Ovary (tissue), 7 donors: ENCODE measurements at regions not wholly inside any gene's neighbourhood (a gene's known extent, or its start where the extent isn't known, plus 50 kb on each side); places are given as distances from the start of the nearest gene placed in this dataset.

ENCODE experiments used
- DNase-seq, 5 donors: peaks; one replicate each; pipeline ENCODE4 v3.0.0-alpha.2; 2019 to 2020
- H3K27ac ChIP-seq, 2 donors: fragments of 200-600 bp; one replicate each; pipeline versions ENCODE4 v1.5.1 to v1.8.0; 2019 to 2022
- H3K27me3 ChIP-seq: fragments of 200-600 bp; one replicate; pipeline ENCODE4 v1.8.0; 2022
- H3K36me3 ChIP-seq: fragments of 200-600 bp; sonication (generic); one replicate; pipeline ENCODE4 v1.5.1; 2019
- H3K4me1 ChIP-seq: one replicate; pipeline ENCODE4 v1.8.1; 2013; ENCODE audit warnings: mild to moderate bottlenecking, moderate library complexity; ENCODE audit not compliant: insufficient read depth
- H3K4me3 ChIP-seq: fragments of 200-600 bp; sonication (generic); one replicate; pipeline ENCODE4 v1.5.1; 2017
- H3K9me3 ChIP-seq, 2 donors: fragments of 200-600 bp in 1 of 2; sonication (generic) in 1 of 2; one replicate each; pipeline versions ENCODE4 v1.5.1 to v1.8.1; 2013 to 2019; ENCODE audit warnings: mild to moderate bottlenecking in 1 of 2, moderate library complexity in 1 of 2
- EP300 ChIP-seq: sonication (generic); formaldehyde crosslinking; IDR thresholded peaks from one replicate; pipeline ENCODE4 v1.6.1; 2017; ENCODE audit warnings: antibody characterized with exemption
- POLR2A ChIP-seq: fragments of 450-650 bp; IDR thresholded peaks from one replicate; pipeline ENCODE4 v1.6.1; 2017; ENCODE audit warnings: antibody characterized with exemption, mild to moderate bottlenecking, moderate library complexity
- WGBS, 3 donors: extraction: QIAGEN DNeasy Blood & Tissue Kit in 1 of 3; methylation state at CpG; one replicate each; pipeline versions ENCODE4 v1.1.5 to v1.1.7; 2013 to 2017; 5-methylcytosine and 5-hydroxymethylcytosine counted together
- intact Hi-C, 4 donors: fragments of 100-400 bp; cut with DNase I; formaldehyde crosslinking; loops; one replicate each; pipeline versions ENCODE4 v1.11.0 to v1.15.1; 2022 to 2023
- TF ChIP-seq, protein P1 (sequence below), 3 donors: fragments of 450-650 bp in 2 of 3; fragments of 200-600 bp in 1 of 3; IDR thresholded peaks; one replicate each; pipeline versions ENCODE4 v1.5.1 to v1.8.0; 2016 to 2022; ENCODE audit warnings: antibody characterized with exemption in 3 of 3, mild to moderate bottlenecking in 1 of 3
- donor health status: DM: no; HTN: no; CAD: no; lungs with moderate emphysema.
- donor health status: DM: no; HTN: no; CAD: no.
- donor health status: Bipolar disorder and iron deficiency.
- donor health status: DM: no; HTN: no; CAD: no.
- donor health status: DM: yes; HTN: yes; CAD: no.

- 65 to 79% (median 79%) methylated on average over 2 of the region's 2 CpGs for WGBS, 3 donors
- no peak for DNase-seq
- intact Hi-C loops, result no loop called here
- Histone ChIP-seq H3K36me3 (no peaks in the 10 kb centered on the region), H3K4me3 (no peak overlapping the region), H3K27me3 (no peaks in the 10 kb centered on the region), H3K27ac (no peak overlapping the region), H3K9me3 (no peaks in the 10 kb centered on the region), H3K4me1 (no peaks in the 10 kb centered on the region)
- TF ChIP-seq, protein P1, sequence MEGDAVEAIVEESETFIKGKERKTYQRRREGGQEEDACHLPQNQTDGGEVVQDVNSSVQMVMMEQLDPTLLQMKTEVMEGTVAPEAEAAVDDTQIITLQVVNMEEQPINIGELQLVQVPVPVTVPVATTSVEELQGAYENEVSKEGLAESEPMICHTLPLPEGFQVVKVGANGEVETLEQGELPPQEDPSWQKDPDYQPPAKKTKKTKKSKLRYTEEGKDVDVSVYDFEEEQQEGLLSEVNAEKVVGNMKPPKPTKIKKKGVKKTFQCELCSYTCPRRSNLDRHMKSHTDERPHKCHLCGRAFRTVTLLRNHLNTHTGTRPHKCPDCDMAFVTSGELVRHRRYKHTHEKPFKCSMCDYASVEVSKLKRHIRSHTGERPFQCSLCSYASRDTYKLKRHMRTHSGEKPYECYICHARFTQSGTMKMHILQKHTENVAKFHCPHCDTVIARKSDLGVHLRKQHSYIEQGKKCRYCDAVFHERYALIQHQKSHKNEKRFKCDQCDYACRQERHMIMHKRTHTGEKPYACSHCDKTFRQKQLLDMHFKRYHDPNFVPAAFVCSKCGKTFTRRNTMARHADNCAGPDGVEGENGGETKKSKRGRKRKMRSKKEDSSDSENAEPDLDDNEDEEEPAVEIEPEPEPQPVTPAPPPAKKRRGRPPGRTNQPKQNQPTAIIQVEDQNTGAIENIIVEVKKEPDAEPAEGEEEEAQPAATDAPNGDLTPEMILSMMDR (IDR thresholded peaks at IDR 0.05), result no peak
- TF ChIP-seq POLR2A (no peak), EP300 (no peak)
Observed at GRCh38 chr4:20317424-20317985, 65.8 kb downstream of the SLIT2 start.

DNA sequence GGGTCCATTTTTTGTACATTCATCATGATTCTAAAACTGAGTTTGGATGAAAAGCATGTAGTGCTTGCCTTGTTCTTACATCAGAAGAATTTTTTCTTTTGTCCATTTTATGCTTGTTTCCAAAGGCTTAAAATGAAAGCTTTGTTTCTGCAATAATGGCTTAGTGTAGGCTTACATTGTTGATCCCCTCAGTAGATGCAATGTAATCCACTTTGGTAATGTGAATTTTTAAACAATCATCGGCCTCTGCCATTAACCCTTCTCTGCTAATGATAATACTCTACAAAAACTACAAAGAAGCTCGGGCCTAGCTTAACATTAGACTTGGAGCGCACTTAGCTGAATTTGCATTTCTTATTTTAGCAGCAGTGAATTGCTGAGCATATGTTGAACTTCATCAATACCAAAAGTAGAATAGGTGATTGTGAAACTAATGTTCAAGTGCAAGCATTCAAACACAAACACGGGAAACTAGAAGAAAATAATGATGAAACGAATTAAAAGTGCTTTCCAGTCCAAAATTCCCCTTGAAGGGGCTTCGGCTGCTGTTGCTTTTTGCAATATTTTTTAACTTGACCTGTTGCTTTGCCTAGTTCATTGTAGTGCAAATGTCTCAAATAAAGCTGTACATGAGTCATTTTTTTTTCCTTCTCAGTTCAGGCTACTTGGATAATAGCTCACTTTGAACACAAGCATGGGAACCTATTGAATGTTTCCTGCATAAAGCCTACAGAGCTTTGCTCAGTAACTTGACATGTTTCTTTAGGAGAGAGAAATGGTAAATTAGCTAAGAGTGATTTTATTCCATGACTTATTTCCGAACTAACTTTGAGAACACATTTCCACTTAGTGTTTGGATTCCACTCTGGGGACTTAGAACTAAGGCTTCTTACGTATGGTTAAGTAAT is 66.5 kb downstream of the SLIT2 start:
- WGBS, 3 donors, result 71 to 87% (median 79%) methylated on average over 8 of the region's 8 CpGs
- Histone ChIP-seq H3K9me3 (no peaks in the 10 kb centered on the region), H3K27me3 (no peaks in the 10 kb centered on the region), H3K4me3 (no peak overlapping the region), H3K4me1 (no peaks in the 10 kb centered on the region), H3K27ac (no peak overlapping the region), H3K36me3 (no peaks in the 10 kb centered on the region)
- DNase-seq, result no peak
- intact Hi-C loops, result no loop called here
- TF ChIP-seq EP300 (no peak), POLR2A (no peak)
- TF ChIP-seq, protein P1 (IDR thresholded peaks at IDR 0.05), result no peak

DNA sequence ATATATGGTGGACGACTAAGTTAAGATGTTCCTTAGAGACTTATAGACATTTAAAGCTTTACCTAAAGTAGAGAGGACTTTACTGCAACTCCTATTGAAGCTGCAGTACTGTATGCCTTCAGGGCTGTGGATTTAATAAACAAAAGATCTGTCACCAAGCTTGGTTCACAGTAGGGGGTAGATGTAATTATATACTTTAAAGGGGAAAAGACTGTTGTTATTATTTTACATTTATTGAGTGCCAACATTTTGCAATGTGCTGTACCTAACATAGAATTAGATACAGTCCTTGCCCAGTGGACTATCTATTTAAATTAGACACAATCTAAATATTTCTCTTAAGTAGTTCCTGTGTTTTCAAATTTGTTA is 67.2 kb downstream of the SLIT2 start:
- H3K27me3 ChIP-seq, result no peaks in the 10 kb centered on the region
- 82 to 89% (median 87%) methylated on average over 1 of the region's 1 CpG for WGBS, 3 donors
- DNase-seq, result no peak
- TF ChIP-seq POLR2A (no peak), EP300 (no peak)
- TF ChIP-seq, protein P1 (IDR thresholded peaks at IDR 0.05), result no peak
- no peak overlapping the region for H3K4me3 ChIP-seq
- intact Hi-C loops, result no loop called here
- no peaks in the 10 kb centered on the region for H3K4me1 ChIP-seq
- no peaks in the 10 kb centered on the region for H3K36me3 ChIP-seq
- no peaks in the 10 kb centered on the region for H3K9me3 ChIP-seq
- no peak overlapping the region for H3K27ac ChIP-seq

DNA sequence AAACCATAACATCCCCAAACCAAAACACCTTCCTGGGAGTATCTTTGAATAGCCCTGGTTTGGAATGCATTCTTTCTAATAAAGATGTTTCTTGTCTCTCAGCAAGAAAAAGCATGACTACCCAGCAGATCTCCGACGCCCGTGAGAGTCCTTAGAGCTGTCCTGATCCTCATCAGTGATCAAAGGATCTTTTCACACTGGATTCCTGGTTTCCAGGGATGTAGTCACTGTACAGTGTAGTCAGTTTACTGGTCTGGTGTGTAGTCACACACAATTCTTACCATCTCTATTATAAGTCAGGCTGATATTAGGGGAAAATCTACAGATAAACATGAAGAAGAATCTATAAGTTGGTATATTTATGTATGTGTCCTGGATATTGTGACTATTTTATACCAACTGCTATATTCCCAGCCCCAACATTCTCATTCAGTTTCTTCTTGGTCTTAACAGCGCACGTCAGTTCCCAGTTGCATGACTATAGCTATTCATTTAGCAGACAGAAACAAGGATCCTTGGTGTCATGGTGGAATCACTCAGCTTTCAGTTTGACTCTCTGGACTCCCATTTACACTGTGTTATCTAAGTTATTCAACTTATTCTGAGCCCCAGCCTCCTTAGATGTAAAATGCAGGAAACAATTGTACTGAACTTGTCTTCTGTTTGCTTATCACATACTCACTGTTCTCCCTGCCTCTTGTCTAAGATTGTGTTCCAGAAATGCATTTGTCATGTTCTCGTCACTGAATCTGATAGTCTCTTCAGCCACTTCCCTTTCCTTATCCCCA is 68.3 kb downstream of the SLIT2 start:
- Histone ChIP-seq H3K27ac (no peak overlapping the region), H3K27me3 (no peaks in the 10 kb centered on the region), H3K36me3 (no peaks in the 10 kb centered on the region), H3K4me1 (no peaks in the 10 kb centered on the region), H3K4me3 (no peak overlapping the region), H3K9me3 (no peaks in the 10 kb centered on the region)
- intact Hi-C loops, result no loop called here
- TF ChIP-seq POLR2A (no peak), EP300 (no peak)
- TF ChIP-seq, protein P1 (IDR thresholded peaks at IDR 0.05), result no peak
- no peak for DNase-seq
- 46 to 54% (median 51%) methylated on average over 6 of the region's 6 CpGs for WGBS, 3 donors
